Stimulated activated CD4-positive, alpha-beta T cell treated with anti-CD3 and anti-CD28 coated beads, Interleukin-2, amount 100 ng/mL, for 48 hours (primary cell): ENCODE measurements at regions not wholly inside any gene's neighbourhood (a gene's known extent, or its start where the extent isn't known, plus 50 kb on each side); places are given as distances from the start of the nearest gene placed in this dataset.

Source experiments
- DNase-seq, 2 donors: peaks; one replicate each; pipeline ENCODE4 v3.0.0-alpha.2; 2020

- DNase-seq = no peak
These were observed 59.0 kb upstream of the EDEM3 start for GRCh38 chr1:184813528-184814089.

GRCh38 chr1:184811439-184812111, 56.9 kb upstream of the EDEM3 start:
- no peak for DNase-seq

- no peak for DNase-seq
These were observed 56.2 kb upstream of the EDEM3 start for GRCh38 chr1:184810735-184811343.

- no peak for DNase-seq
These were observed 51.7 kb upstream of the EDEM3 start for GRCh38 chr1:184806296-184806721.

- DNase-seq = peak; percentile 82 to 87
These were observed 51.1 kb upstream of the EDEM3 start for GRCh38 chr1:184805667-184806295.
